Transverse colon (tissue), 4 donors: ENCODE measurements at regions not wholly inside any gene's neighbourhood (a gene's known extent, or its start where the extent isn't known, plus 50 kb on each side); places are given as distances from the start of the nearest gene placed in this dataset.

Experiments
- DNase-seq: peaks from one replicate; pipeline ENCODE4 v3.0.0-alpha.2; 2019
- H3K27ac ChIP-seq, 4 donors: fragments of 200-600 bp; sonication (generic); 2 replicates each; pipeline ENCODE4 v1.5.1; 2016 to 2018; ENCODE audit warnings: inconsistent platforms in 4 of 4
- H3K27me3 ChIP-seq: fragments of 200-600 bp; sonication (generic); 2 replicates; pipeline ENCODE4 v1.5.1; 2017; ENCODE audit warnings: inconsistent platforms
- H3K36me3 ChIP-seq, 4 donors: fragments of 200-600 bp; sonication (generic); 2 replicates each; pipeline ENCODE4 v1.5.1; 2017 to 2019; ENCODE audit warnings: inconsistent platforms in 4 of 4
- H3K4me1 ChIP-seq, 4 donors: fragments of 200-600 bp; sonication (generic); 2 replicates each; pipeline ENCODE4 v1.5.1; 2017 to 2020; ENCODE audit warnings: inconsistent platforms in 4 of 4
- H3K4me3 ChIP-seq, 4 donors: fragments of 200-600 bp; sonication (generic); 1 replicate in 1 of 4; 2 replicates in 3 of 4; pipeline versions ENCODE4 v1.5.1 to v1.6.1; 2017 to 2019; ENCODE audit warnings: inconsistent platforms in 4 of 4
- H3K9me3 ChIP-seq, 2 donors: fragments of 200-600 bp; sonication (generic); 2 replicates each; pipeline ENCODE4 v1.5.1; 2017 to 2019; ENCODE audit warnings: inconsistent platforms in 2 of 2
- CTCF ChIP-seq, 5 experiments: fragments of 200-600 bp in 3 of 5; fragments of 450-650 bp in 2 of 5; sonication (generic) in 3 of 5; IDR thresholded peaks; 1 replicate in 2 of 5; 2 replicates in 3 of 5; pipeline ENCODE4 v1.5.1; 2016 to 2017; ENCODE audit warnings: antibody characterized with exemption in 5 of 5, inconsistent platforms in 3 of 5, mild to moderate bottlenecking in 2 of 5, moderate library complexity in 1 of 5
- EP300 ChIP-seq: sonication (generic); formaldehyde crosslinking; IDR thresholded peaks from one replicate; pipeline ENCODE4 v1.6.1; 2017; ENCODE audit warnings: antibody characterized with exemption, low read depth
- POLR2A ChIP-seq: fragments of 450-650 bp; IDR thresholded peaks from one replicate; pipeline ENCODE4 v1.6.1; 2016; ENCODE audit warnings: antibody characterized with exemption, mild to moderate bottlenecking, moderate library complexity
- POLR2AphosphoS5 ChIP-seq, 3 donors: sonication (generic); formaldehyde crosslinking; IDR thresholded peaks; one replicate each; pipeline ENCODE4 v1.6.1; 2016; ENCODE audit warnings: antibody characterized with exemption in 3 of 3
- WGBS, 2 donors: methylation state at CpG; one replicate each; pipeline ENCODE4 v1.1.5; 2018; ENCODE audit warnings: low coverage in 1 of 2; 5-methylcytosine and 5-hydroxymethylcytosine counted together
- in situ Hi-C, 4 donors: fragments of 200-750 bp; cut with MboI; loops; one replicate each; pipeline versions ENCODE4 v1.15.0 to v1.15.1; 2017; ENCODE audit warnings: low sequenced_read_pairs in 3 of 4, low pct_ligation_motif_present in 1 of 4, low pct_unique_long_range_greater_than_20kb in 1 of 4
- intact Hi-C: fragments of 100-400 bp; cut with DNase I; formaldehyde crosslinking; loops from one replicate; pipeline ENCODE4 v1.15.1; 2023; ENCODE audit warnings: low total_unique reads

GRCh38 chr18:52175406-52175805 lies 164.6 kb upstream of the DCC start:
- 86% methylated on average over 1 of the region's 1 CpG; no CpG with 5 or more reads in 1 of the 2 donors for WGBS, 2 donors
- in situ Hi-C loops (no loop called here), intact Hi-C loops (no loop called here)
- Histone ChIP-seq H3K36me3 (no peaks in the 10 kb centered on the region), H3K27ac (no peak overlapping the region), H3K4me3 (no peak overlapping the region), H3K4me1 (no peaks in the 10 kb centered on the region), H3K27me3 (no peaks in the 10 kb centered on the region), H3K9me3 (no peaks in the 10 kb centered on the region)
- no peak for TF ChIP-seq POLR2AphosphoS5 (IDR thresholded peaks at IDR 0.05)
- TF ChIP-seq CTCF (IDR thresholded peaks at IDR 0.05) = no peak
- TF ChIP-seq EP300 = no peak
- no peak for TF ChIP-seq POLR2A
- DNase-seq = no peak

GRCh38 chr18:52183107-52183506 lies 156.9 kb upstream of the DCC start:
- no peaks in the 10 kb centered on the region for H3K36me3 ChIP-seq
- no peak overlapping the region for H3K4me3 ChIP-seq
- H3K27me3 ChIP-seq = no peaks in the 10 kb centered on the region
- in situ Hi-C loops (no loop called here), intact Hi-C loops (no loop called here)
- DNase-seq = no peak
- H3K27ac ChIP-seq = no peak overlapping the region
- no peaks in the 10 kb centered on the region for H3K9me3 ChIP-seq
- WGBS, 2 donors = 60 to 85% methylated on average over 2 of the region's 2 CpGs
- TF ChIP-seq POLR2AphosphoS5 (IDR thresholded peaks at IDR 0.05) (no peak), POLR2A (no peak), CTCF (IDR thresholded peaks at IDR 0.05) (no peak), EP300 (no peak)
- H3K4me1 ChIP-seq = no peaks in the 10 kb centered on the region

- DNase-seq = no peak
- no peak for TF ChIP-seq CTCF (IDR thresholded peaks at IDR 0.05)
- no peak for TF ChIP-seq POLR2A
- in situ Hi-C loops = no loop called here
- 66 to 83% methylated on average over 1 to 3 of the region's 3 CpGs for WGBS, 2 donors
- H3K27ac ChIP-seq = no peak overlapping the region
- intact Hi-C loops = no loop called here
- H3K36me3 ChIP-seq = no peaks in the 10 kb centered on the region
- H3K9me3 ChIP-seq = no peaks in the 10 kb centered on the region
- no peaks in the 10 kb centered on the region for H3K27me3 ChIP-seq
- H3K4me1 ChIP-seq = no peaks in the 10 kb centered on the region
- no peak overlapping the region for H3K4me3 ChIP-seq
Observed at GRCh38 chr18:52190195-52190594, 149.8 kb upstream of the DCC start.

GRCh38 chr18:52190631-52191030 lies 149.4 kb upstream of the DCC start:
- 59 to 68% methylated on average over 4 to 5 of the region's 5 CpGs for WGBS, 2 donors
- no peaks in the 10 kb centered on the region for H3K4me1 ChIP-seq
- DNase-seq = no peak
- no peak overlapping the region for H3K4me3 ChIP-seq
- H3K27me3 ChIP-seq = no peaks in the 10 kb centered on the region
- in situ Hi-C loops = no loop called here
- H3K36me3 ChIP-seq = no peaks in the 10 kb centered on the region
- TF ChIP-seq EP300 = no peak
- no peak for TF ChIP-seq POLR2AphosphoS5 (IDR thresholded peaks at IDR 0.05)
- TF ChIP-seq CTCF (IDR thresholded peaks at IDR 0.05) = no peak
- intact Hi-C loops = no loop called here
- no peak overlapping the region for H3K27ac ChIP-seq
- H3K9me3 ChIP-seq = no peaks in the 10 kb centered on the region
